ENCODE measurements at regions not wholly inside any gene's neighbourhood (a gene's known extent, or its start where the extent isn't known, plus 50 kb on each side); places are given as distances from the start of the nearest gene placed in this dataset.

- no peak for DNase-seq
- 46 to 63% methylated on average over 8 of the region's 8 CpGs for WGBS, 2 donors
- intact Hi-C loops (cut with DNase I), result no loop called here
These were observed 157.7 kb upstream of the SLCO3A1 start for GRCh38 chr15:91695799-91696198.

GRCh38 chr15:91696981-91697380 is 156.5 kb upstream of the SLCO3A1 start:
- no peaks in the 10 kb centered on the region for H3K36me3 ChIP-seq (replicated peaks in 1 of 2; ENCODE audit: insufficient read depth in 1 of 2, low read depth in 2 of 2)
- no peak overlapping the region for H3K4me3 ChIP-seq
- intact Hi-C loops (cut with DNase I), result no loop called here
- no peak overlapping the region for H3K27ac ChIP-seq
- no peak for TF ChIP-seq CTCF (IDR thresholded peaks at IDR 0.05)
- TF ChIP-seq POLR2A (IDR thresholded peaks at IDR 0.05), result no peak
- H3K4me1 ChIP-seq, result no peaks in the 10 kb centered on the region
- H3K27me3 ChIP-seq, result no peaks in the 10 kb centered on the region
- ATAC-seq (no peak), DNase-seq (no peak)
- WGBS, 2 donors, result 80 to 89% methylated on average over 3 of the region's 3 CpGs
- H3K9me3 ChIP-seq, result no peaks in the 10 kb centered on the region

More at GRCh38 chr15:91695799-91696198, 157.7 kb upstream of the SLCO3A1 start:
- no peak overlapping the region for H3K4me3 ChIP-seq
- no peak for TF ChIP-seq POLR2A (IDR thresholded peaks at IDR 0.05)
- no peak for TF ChIP-seq CTCF (IDR thresholded peaks at IDR 0.05)
- H3K4me1 ChIP-seq, result no peaks in the 10 kb centered on the region
- no peak for ATAC-seq
- H3K36me3 ChIP-seq (replicated peaks in 1 of 2; ENCODE audit: insufficient read depth in 1 of 2, low read depth in 2 of 2), result no peaks in the 10 kb centered on the region
- no peak overlapping the region for H3K27ac ChIP-seq
- H3K27me3 ChIP-seq, result no peaks in the 10 kb centered on the region
- no peaks in the 10 kb centered on the region for H3K9me3 ChIP-seq

- WGBS, 2 donors, result 71 to 82% methylated on average over 2 to 4 of the region's 4 CpGs
- no peak for ATAC-seq
These were observed 155.3 kb upstream of the SLCO3A1 start for GRCh38 chr15:91698241-91698640.

GRCh38 chr15:91699741-91700140 is 153.8 kb upstream of the SLCO3A1 start:
- no peak for DNase-seq
- no peaks in the 10 kb centered on the region for H3K36me3 ChIP-seq (replicated peaks in 1 of 2; ENCODE audit: insufficient read depth in 1 of 2, low read depth in 2 of 2)
- TF ChIP-seq POLR2A (IDR thresholded peaks at IDR 0.05) (no peak), CTCF (IDR thresholded peaks at IDR 0.05) (no peak)
- H3K9me3 ChIP-seq, result no peaks in the 10 kb centered on the region
- no peak for ATAC-seq
- H3K27ac ChIP-seq, result no peak overlapping the region
- H3K4me1 ChIP-seq, result no peaks in the 10 kb centered on the region
- WGBS, 2 donors, result 57 to 62% methylated on average over 1 of the region's 1 CpG
- no peak overlapping the region for H3K4me3 ChIP-seq
- intact Hi-C loops (cut with DNase I), result loop anchor here (5.0 kb wide), 1 partner anchor 387 kb away; no protein-coding TSS in a partner anchor
- no peaks in the 10 kb centered on the region for H3K27me3 ChIP-seq

More at GRCh38 chr15:91698241-91698640, 155.3 kb upstream of the SLCO3A1 start:
- H3K27ac ChIP-seq, result no peak overlapping the region
- H3K36me3 ChIP-seq (replicated peaks in 1 of 2; ENCODE audit: insufficient read depth in 1 of 2, low read depth in 2 of 2), result no peaks in the 10 kb centered on the region
- intact Hi-C loops (cut with DNase I), result no loop called here
- no peaks in the 10 kb centered on the region for H3K9me3 ChIP-seq
- no peak overlapping the region for H3K4me3 ChIP-seq
- DNase-seq, result no peak
- TF ChIP-seq POLR2A (IDR thresholded peaks at IDR 0.05) (no peak), CTCF (IDR thresholded peaks at IDR 0.05) (no peak)
- no peaks in the 10 kb centered on the region for H3K27me3 ChIP-seq
- no peaks in the 10 kb centered on the region for H3K4me1 ChIP-seq

GRCh38 chr15:91703274-91703673 is 150.2 kb upstream of the SLCO3A1 start:
- intact Hi-C loops (cut with DNase I), result loop anchor here (5.0 kb wide), 1 partner anchor 391 kb away; no protein-coding TSS in a partner anchor
- WGBS, 2 donors, result 66 to 71% methylated on average over 2 of the region's 2 CpGs

More at GRCh38 chr15:91703274-91703673, 150.2 kb upstream of the SLCO3A1 start:
- Histone ChIP-seq H3K27ac (no peak overlapping the region), H3K27me3 (no peaks in the 10 kb centered on the region), H3K36me3 (replicated peaks in 1 of 2; ENCODE audit: insufficient read depth in 1 of 2, low read depth in 2 of 2) (no peaks in the 10 kb centered on the region), H3K4me1 (no peaks in the 10 kb centered on the region), H3K4me3 (no peak overlapping the region), H3K9me3 (no peaks in the 10 kb centered on the region)
- ATAC-seq (no peak), DNase-seq (no peak)
- TF ChIP-seq POLR2A (IDR thresholded peaks at IDR 0.05), result no peak

Measured in body of pancreas (tissue), 4 donors.